HG03565 (cell line): ENCODE measurements at regions not wholly inside any gene's neighbourhood (a gene's known extent, or its start where the extent isn't known, plus 50 kb on each side); places are given as distances from the start of the nearest gene placed in this dataset.

Experiments
- ATAC-seq: cut with Tn5 transposase; IDR thresholded peaks from one replicate; pipeline ENCODE4 v1.9.1; 2021; ENCODE audit warnings: mild to moderate bottlenecking, moderate library complexity; ENCODE audit not compliant: unreplicated experiment

DNA sequence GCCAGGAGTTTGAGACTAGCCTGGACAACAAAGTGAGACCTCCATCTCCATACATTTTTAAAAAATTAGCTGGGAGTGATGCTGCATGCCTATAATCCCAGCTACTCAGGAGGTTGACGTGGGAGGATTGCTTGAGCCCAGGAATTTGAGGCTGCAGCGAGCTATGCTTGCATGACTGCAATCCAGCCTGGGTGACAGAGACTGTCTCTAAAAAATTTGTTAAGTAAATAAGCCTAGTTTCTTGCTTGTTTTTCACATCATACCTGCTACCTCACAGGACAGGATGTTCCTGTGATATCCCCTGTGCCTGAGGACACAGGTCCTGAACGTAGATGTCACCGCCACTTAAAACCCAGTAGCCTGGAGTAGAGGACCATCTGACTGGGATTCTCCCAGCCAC, 348.6 kb downstream of the MN1 start:
- no peak for ATAC-seq

DNA sequence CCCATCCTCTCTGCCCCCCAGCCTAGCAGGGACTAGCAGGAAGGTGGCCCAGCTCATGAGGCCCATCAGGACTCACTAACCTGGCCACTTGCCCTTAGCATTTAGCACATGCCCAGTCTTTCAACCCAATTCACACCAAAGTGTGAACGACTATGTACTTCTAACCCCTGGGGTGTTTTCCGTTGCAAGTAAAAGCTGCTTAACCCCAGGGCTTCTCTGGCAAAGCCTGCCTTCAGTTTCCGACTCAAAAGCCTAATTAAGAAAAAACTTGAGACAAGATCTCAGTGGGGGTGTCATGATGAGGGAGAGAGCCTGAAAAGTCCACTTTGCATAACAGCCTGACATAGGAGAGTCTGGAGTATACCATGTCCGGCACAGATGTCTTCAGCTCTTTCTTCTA, 347.8 kb downstream of the MN1 start:
- no peak for ATAC-seq

DNA sequence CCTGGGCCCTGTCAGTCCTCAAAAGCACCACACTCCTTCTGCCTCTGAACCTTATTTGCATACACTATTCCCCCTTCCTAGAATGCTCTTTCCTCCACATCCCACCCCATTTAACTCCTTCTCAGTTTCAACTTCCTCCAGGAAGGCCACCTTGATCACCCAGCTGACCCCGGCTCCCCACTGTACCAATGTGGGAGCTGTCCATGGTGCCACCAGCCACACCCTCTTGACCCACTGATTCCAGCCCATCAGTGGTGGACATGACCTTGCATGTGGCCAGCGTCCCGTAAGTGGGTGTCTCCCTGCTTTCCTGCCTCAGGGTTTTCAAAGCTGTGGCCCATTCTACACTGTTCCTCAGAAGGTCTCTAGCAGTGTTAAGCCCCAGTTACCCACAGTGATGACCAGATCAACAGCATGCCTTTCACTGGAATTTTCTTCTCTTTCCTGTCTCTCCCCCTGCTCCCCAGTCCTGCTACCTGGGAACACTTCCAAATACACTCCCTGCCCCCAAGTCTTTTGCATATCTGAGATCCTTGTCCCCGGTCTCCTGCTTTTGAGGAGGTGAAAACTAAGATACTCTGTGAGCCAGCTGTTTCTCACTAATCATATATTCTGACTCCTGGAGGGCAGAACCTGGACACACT, 346.6 kb downstream of the MN1 start:
- ATAC-seq, result no peak

DNA sequence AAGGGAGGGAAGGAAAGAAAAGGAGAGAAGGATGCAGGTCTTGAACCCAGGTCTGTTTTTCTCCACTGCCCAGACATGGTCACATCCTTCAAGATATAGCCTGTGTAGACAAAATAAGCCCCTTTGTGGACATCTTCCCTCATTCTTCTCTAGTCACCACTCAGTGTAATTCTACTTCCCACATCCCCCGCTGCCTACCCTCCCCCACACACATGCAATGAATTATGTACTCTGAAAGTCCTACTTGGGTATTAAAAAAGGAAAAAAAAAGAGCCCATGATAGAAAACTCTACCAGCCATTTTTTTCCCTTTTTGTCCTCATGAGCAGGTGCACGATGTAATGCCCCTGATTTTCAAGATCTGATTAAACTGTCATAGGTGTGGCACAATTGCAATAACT, 346.0 kb downstream of the MN1 start:
- no peak for ATAC-seq

DNA sequence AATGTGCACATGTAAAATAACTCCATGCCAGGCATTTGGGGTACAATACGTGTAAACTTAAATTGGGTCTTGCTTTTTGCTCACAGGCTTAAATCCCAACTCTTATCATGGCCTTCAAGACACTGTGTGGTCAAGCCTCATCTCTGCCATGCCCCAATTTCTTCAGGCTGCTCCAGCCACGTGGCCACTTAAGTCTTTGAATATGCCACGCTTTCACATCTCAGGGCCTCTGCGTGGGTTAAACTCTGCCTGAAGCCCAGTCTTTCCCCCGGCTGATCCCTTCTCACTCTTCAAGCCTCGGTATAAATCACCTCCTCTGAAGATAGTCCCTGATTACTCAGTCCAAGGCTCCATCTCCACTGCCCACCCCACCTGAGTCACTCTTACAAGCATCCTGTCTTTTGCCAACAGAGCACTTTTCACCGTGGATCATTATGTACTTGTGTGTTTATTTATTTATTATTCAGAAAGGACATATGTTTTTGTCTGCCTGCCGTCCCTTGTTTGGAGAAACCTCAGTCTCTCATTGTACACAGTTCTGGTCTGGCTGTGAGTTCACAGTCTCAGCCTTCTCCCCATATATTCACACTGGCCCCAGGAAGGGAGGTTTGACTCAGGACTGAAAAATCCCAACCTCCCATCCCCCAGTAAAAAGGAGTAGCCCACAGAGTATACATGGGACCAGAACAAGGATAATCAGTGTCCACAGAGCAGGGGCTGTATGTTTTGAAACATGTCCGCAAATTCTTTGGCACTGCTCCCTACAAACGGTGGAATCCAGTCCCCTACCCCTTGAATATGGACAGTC, 344.7 kb downstream of the MN1 start:
- ATAC-seq, result no peak

DNA sequence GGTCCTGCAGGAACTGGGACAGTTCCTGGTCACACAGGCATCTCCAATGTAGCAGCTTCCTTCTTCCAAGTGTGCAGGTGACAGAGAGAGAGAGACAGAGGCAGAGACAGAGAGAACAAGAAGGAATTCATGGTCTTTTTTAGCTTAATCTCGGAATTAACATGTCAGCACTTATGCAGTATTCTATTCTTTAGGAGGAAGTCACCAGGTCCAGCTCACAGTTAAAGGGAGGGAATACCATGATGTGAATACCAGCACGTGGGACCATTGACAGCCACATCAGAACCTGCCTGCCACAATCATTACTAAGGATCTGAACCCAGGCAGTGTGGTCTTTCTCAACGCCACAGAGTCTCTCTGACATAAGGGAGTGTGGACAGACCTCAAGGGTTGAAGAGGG, 341.6 kb downstream of the MN1 start:
- no peak for ATAC-seq

DNA sequence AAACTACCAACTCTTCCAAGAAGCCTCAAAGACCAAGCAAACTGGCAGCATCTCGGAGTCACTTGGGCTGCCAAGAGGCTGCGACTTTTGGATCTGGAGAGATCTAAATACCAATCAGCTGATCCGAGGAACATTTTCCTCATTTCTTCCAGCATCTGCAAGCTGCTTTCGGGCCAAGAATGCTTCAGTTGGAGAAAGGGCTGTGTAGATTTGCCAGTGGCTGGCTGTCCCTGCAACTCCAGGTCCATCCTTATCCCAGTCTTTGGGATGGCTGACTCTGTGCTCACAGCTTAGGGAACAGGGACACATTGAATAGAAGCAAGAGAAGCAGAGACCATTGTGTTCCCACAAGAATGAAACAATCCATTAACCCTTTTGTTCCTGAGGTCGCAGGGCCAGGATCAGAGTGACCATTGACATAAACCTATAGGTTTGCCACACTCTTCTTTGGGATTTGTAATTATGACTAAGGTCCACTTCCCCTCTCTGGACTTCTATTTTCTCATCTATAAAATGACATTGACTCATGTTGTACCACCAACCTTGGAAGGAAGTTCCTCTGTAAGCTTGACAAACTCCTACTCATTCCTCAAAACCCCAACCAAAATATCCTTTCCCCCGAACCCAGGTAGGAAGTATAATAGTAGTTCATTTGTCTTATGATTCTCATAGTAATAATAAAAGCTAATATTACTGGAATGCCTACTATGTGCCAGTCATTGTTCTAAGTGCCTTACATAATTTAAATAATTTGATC, 340.8 kb downstream of the MN1 start:
- ATAC-seq, result no peak

DNA sequence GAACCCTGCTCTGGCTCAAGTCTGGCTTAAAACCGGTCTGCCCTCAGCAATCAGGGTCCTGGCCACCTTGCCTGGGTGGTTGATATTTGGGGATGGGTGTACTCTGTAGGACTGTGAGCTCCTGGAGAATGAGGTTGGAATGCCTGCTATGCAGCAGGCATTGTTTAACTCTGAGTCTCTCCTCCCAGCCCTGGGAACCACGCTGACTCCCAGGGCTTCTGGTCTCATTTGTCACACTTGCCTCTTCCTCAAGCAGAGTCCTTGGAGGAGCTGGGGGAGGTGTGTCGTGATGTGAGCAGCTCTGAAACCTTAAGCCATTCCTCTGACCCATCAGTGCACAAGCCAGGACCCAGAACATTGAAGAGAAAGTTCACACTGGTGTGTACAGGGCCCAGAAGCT, 340.1 kb downstream of the MN1 start:
- ATAC-seq, result no peak

DNA sequence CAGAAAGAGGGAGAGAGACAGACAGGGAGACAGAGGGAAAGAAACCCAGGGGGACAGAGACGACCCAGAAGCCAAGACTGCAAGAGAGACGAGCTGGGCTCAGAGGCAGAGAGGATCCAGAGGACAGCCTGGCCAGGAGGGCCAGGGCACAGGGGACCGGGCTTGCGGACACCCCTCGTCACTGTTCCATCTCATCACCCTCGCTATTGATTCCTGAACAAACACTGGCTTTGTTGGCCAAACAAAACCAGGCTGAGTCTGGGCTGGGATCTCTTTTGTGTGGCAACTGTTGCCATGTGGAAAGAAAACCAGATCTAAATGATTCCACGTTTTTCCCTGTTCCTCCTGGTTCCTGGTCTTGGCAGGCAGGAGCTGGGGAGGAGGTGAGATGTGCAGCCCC, 339.4 kb downstream of the MN1 start:
- no peak for ATAC-seq

DNA sequence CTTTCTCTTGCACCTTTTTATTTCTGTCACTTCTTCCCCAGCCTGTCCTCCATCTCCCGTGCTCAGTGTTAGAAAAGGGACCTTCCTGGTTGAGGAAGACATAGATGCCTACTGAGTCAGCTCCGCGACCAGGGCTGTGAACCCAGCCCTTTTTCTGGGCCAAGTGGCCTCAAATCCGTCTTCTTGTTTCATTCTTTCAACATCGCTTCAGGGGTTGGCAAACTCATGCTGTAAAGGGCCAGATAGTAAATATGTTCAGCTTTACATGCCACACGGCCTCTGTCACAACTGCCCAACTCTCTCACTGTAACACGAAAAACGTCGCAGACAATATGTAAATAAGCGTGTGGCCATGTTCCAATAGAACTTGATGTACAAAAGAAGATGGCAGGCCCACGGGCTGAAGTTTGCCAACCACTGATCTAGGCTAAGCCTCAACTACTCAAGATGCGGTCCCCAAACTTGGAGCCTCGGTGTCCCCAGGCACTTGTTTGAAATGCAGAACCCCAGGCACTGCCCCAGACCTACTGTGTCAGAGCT, 338.4 kb downstream of the MN1 start:
- ATAC-seq, result no peak

DNA sequence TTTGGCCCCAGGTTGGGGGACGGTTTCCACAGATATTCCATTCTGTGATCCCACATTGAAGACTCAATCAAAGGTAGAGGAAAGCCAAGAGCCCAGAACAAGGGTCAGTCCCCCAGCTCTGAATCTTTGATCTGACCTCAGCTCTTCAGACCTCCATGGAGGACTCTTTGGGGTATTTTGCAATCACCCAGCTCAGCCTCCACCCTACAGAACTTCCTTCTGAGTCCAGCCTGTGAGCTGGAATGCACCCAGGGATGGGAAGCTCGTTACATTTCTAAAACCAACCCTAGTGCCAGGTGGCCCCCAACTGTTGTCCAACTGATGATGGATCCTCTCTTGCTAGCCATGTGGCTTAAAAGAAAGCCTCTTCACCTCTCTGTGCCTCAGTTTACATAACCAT, 335.3 kb downstream of the MN1 start:
- no peak for ATAC-seq

DNA sequence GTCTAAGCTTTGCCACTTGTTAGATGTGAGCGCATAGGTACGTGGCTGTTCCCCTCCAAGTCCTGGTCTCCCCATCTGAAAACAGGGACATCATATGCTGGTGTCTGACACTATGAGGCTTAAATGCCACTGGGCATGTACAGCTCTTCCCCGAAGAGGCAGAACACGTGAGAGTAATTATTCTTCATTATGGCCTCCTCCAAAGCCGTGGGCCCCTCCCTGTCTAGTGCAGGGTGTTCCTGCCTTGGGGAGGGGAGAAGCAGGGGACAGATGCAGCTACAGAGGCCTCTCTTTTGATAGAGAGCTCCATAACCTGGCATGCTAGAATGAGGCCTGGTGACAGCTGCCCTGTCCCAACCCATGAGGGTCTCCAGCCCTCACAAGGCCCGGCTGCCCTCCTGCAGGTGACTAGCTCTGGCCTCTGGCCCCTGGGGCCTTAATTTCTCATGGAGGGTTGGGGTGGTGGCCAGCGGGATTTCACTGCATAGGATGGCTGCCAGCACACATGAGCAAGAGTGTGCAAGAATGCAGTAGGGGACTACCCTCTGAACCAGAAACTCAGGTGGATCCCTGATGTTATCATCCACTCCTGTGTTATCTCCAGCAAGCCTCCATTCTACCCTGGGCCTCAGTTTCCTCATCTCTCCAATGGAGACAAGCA, 334.6 kb downstream of the MN1 start:
- no peak for ATAC-seq

DNA sequence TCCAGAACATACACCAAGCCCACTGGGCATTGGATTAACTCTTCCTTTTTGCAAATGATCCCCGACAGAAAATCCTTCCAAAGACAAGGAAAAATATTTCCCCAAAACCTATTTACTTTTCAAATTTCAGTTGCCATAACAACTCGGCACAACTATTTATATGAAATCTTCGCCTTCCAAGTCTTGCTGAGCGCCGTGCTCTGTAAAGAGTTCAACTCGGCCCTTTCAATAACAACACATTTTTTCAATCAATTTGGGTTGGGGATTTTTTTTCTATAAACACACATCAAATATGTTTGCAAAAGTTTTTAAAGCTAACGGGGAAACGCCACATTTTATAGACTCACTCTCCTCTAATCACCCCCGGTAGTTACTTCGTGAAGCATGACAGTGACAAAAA, 333.8 kb downstream of the MN1 start:
- ATAC-seq, result no peak

DNA sequence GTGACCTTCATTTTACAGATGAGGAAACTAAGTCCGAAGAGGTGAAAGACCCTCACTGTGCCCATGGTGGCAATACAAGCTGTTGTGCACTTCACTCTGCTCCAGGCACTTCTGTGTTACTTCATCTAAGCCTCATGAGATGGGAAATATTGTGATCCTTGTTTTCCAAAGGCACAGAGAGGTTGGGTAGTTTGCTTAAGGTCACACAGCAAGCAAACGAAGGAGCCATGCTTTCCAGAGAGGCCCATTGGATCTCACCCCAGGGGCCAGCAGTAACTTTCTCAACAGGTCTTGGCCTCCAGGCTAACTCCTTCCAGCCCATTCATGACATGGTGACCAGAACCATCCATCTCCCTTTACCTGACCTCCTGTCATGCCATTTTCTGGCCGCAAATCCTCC, 332.8 kb downstream of the MN1 start:
- ATAC-seq, result no peak

DNA sequence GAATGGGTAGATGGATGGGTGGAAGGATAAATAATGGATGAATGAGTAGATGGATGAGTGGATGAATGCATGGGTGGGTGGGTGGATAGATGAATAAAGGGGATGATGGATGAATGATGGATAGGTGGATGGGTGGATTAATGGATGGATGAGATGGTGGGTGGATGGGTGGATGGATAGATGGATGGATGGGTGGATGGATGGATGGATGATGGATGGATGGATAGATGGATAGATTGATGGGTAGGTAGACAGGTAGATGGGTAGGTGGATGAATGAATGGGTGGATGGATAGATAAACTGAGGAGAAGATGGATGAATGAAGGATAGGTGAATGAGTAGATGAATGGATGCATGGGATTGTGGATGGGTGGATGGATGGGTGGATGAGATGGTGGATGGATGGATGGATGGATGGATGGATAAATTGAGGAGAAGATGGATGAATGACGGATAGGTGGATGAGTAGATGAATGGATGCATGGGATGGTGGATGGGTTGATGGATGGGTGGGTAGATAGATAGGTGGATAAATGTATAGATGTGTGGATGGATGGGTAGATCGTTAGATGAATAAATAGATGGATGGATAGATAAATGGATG, 331.3 kb downstream of the MN1 start:
- no peak for ATAC-seq

DNA sequence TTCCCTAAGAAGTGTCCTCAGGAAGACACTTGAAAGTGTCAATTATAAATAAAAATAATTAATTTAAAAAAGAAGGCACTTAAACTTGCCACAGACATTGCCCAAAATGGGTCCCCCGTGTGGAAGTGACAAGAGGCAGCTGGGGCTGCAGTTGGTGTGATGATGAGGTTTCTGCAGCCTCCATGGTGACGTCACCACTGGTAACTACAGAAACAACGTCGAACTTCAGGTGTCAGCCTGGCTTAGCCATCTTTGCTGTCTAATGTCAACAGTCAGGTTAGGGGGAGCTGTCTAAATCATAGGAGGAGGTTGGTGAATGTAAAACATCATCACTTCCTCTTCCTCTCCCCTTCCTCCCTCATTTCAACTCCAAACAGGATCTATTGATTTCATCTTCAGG, 328.6 kb downstream of the MN1 start:
- no peak for ATAC-seq

DNA sequence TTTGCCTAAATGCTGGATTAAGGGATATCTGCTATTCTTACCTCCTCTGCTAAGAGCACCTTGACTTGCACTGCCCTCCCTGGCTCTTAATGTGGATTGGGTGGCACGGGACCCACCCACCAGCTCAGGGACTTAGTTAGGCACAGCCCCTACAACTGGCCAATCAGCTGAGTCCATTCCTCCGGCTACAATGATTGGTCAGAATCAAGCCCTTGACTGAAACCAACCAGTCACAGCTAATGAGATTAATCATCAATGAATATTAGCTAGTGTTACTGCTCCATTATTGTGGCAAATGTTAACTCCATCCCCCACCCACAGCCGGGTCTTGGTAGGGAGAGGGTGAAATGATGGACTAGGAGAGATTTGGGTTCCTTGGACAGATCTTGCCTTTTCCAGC, 328.0 kb downstream of the MN1 start:
- no peak for ATAC-seq

DNA sequence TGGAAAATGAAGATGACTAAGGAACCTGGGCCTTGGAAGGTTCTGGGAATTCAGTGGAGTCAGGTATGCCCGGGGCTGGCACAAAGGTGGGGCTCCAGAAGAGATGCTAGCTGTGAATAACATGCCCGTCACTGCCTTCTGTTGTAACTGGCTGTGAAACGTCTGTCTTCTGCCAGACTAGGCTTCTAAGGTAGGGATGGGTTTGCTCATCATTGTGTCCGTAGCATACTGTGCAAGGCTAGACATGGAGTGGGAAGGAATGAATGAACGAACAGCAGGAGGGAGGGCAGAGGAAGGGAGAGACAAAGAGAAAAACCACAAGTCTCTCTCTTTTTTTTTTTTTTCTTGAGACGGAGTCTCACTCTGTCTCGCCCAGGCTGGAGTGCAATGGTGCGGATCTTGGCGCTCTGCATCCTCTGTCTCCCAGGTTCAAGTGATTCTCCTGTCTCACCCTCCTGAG, 327.4 kb downstream of the MN1 start:
- no peak for ATAC-seq

DNA sequence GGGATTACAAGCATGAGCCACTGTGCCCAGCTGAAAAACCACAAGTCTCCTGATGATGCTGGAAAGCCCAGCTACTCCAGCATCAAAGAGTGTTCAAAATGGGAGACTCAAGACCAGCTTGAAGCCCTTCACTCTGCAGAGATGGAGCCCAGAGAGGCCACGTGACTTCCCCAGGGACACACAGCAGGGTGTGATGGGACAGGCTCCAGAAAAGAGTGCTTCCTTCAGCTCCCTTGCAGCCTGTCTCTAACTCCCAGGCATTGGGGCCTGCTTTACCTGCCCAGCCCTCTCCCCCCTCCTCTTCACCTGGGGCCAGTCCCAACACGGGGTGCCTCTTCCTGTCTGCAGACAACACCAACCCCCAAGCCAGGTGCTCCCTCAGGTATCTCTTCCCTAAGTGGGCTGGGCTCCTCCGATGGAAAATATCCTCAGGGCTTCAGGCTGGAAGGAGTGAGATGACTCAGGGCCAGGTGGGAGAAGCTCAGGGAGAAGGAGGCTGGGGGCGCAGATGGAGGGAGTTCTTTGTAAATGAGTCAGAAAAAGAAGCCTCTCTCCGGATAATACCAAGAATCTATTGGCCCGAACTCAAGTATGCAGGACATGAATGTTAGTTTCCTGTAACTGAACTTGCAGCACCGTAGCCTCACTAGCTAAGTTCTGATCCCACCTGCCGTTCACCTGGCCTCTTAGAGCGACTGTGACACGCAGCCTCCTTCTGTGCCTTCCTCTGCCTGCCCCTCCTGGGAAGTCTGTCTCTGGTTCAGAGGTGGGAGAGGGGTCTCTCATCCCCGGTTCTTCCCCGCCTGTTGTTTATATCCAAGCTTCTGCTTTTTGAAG, 326.6 kb downstream of the MN1 start:
- no peak for ATAC-seq

DNA sequence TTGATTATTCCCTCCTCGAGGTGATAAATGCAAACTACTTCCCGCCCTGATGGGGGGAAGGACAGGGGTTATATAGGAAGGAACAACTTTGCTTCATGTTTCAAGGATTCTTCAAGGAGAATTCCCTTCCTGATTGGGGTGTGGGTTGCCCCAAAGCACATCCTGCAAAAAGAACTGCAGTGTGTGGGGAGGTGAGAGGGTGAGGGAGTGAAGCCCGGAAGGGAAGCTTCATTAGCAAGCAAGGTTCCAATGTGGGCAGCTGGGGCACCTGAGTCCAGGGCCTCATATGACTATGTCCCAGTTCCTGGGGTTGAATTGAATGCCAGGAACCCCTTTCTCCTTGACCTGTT, 326.0 kb downstream of the MN1 start:
- ATAC-seq, result no peak
